ENCODE measurements at regions not wholly inside any gene's neighbourhood (a gene's known extent, or its start where the extent isn't known, plus 50 kb on each side); places are given as distances from the start of the nearest gene placed in this dataset.

GRCh38 chr15:75151214-75152128 lies 50.2 kb upstream of the C15orf39 start:
- H3K9me3 Mint-ChIP-seq (ENCODE audit: low read depth): peaks cover 2% of the 10 kb centered on the region
- POLR2A ChIA-PET: interaction anchor here (0.6 kb wide), 1 partner anchor 107 kb away, joined by 3 read pairs; no protein-coding TSS in a partner anchor
- H3K4me3 Mint-ChIP-seq: no peak overlapping the region

More at GRCh38 chr15:75151214-75152128, 50.2 kb upstream of the C15orf39 start:
- Mint-ChIP-seq H3K4me1 (peaks cover 12% of the 10 kb centered on the region), H3K36me3 (ENCODE audit: low read depth) (no peaks in the 10 kb centered on the region), H3K27me3 (peaks cover 4% of the 10 kb centered on the region), H3K27ac (no peak overlapping the region)
- DNase-seq (no peak), ATAC-seq (no peak)
- CTCF ChIA-PET: interaction anchor here (0.5 kb wide), 1 partner anchor 51 kb away, joined by 4 read pairs; no protein-coding TSS in a partner anchor
- intact Hi-C loops (cut with DNase I, micrococcal nuclease): no loop called here
